HCT116 (cell line): ENCODE measurements at regions not wholly inside any gene's neighbourhood (a gene's known extent, or its start where the extent isn't known, plus 50 kb on each side); places are given as distances from the start of the nearest gene placed in this dataset.

Experiments
- ATAC-seq: fragments of 200-7000 bp; cut with Tn5 transposase; 2 replicates; pipeline ENCODE4 v1.9.1; 2020; ENCODE audit warnings: mild to moderate bottlenecking, moderate library complexity
- BruUV-seq: library from RNA; stranded (reverse); fragments of 400-500 nt; replicated peaks from 2 replicates; lab custom pipeline; 2021; lab: Mats Ljungman, UMichigan
- CTCF ChIA-PET: fragments of 300-600 bp; sonication (Branson Sonifier 250); formaldehyde crosslinking; loops from one replicate; lab custom pipeline; 2021; ENCODE audit warnings: antibody characterized with exemption; lab: Charles Lee
- POLR2A ChIA-PET: fragments of 300-600, 350-600 bp; sonication (Branson Sonifier 250); formaldehyde crosslinking; loops from one replicate; lab custom pipeline; 2021; ENCODE audit warnings: antibody characterized with exemption; lab: Charles Lee
- RAD21 ChIA-PET, 2 experiments: fragments of 300-600 bp; sonication (Branson Sonifier 250); formaldehyde crosslinking; loops; one replicate each; lab custom pipeline; 2023; ENCODE audit warnings: low total read pairs in 2 of 2; ENCODE audit not compliant: uncharacterized antibody in 2 of 2, unreplicated experiment in 2 of 2, low non-redundant PET in 1 of 2; lab: Charles Lee
- DNase-seq: peaks from one replicate; pipeline ENCODE4 v3.0.0-alpha.2; 2010; ENCODE audit warnings: low read depth, low spot score
- H2AFZ ChIP-seq: fragments of 200-600 bp; shearing (Covaris generic), sonication (generic); 2 replicates; pipeline ENCODE4 v1.6.1; 2017; ENCODE audit warnings: low read depth, mixed run types, mixed read lengths, antibody characterized with exemption, low read length; ENCODE audit not compliant: poor library complexity, severe bottlenecking
- H3K27ac ChIP-seq: 2 replicates; pipeline ENCODE4 v1.5.1; 2012; ENCODE audit warnings: low read depth, low read length
- H3K27me3 ChIP-seq: fragments of 200-600 bp; sonication (generic); 2 replicates; pipeline ENCODE4 v1.6.1; 2016; ENCODE audit warnings: mixed run types, low read length, mixed read lengths; ENCODE audit not compliant: insufficient read depth
- H3K36me3 ChIP-seq, 2 experiments: fragments of 200-500 bp in 1 of 2; fragments of 200-600 bp in 1 of 2; sonication (Bioruptor generic) in 1 of 2; sonication (generic) in 1 of 2; 2 replicates each; pipeline versions ENCODE4 v1.5.1 to v1.6.1; 2014 to 2016; ENCODE audit warnings: low read length in 2 of 2, inconsistent platforms in 1 of 2, mixed read lengths in 1 of 2, mixed run types in 1 of 2; ENCODE audit not compliant: insufficient read depth in 2 of 2, control insufficient read depth in 1 of 2
- H3K4me1 ChIP-seq, 2 experiments: fragments of 200-600 bp in 1 of 2; sonication (generic) in 1 of 2; 2 replicates each; pipeline versions ENCODE4 v1.5.1 to v1.6.1; 2012 to 2017; ENCODE audit warnings: low read length in 2 of 2, inconsistent platforms in 1 of 2, mild to moderate bottlenecking in 1 of 2, mixed read lengths in 1 of 2, mixed run types in 1 of 2, moderate library complexity in 1 of 2; ENCODE audit not compliant: insufficient read depth in 2 of 2, control insufficient read depth in 1 of 2
- H3K4me2 ChIP-seq: fragments of 200-600 bp; sonication (generic); 2 replicates; pipeline ENCODE4 v1.6.1; 2017; ENCODE audit warnings: mixed run types, low read length, mixed read lengths
- H3K4me3 ChIP-seq, 2 experiments: fragments of 200-600 bp in 1 of 2; sonication (generic) in 1 of 2; replicated peaks in 1 of 2; 2 replicates each; pipeline ENCODE4 v1.5.1; 2011 to 2016; ENCODE audit warnings: low read length in 2 of 2, control low read depth in 1 of 2, low read depth in 1 of 2, mild to moderate bottlenecking in 1 of 2, mixed read lengths in 1 of 2, mixed run types in 1 of 2
- H3K79me2 ChIP-seq: fragments of 200-600 bp; sonication (generic); 2 replicates; pipeline ENCODE4 v1.6.1; 2017; ENCODE audit warnings: mild to moderate bottlenecking, mixed run types, low read length, moderate library complexity, mixed read lengths; ENCODE audit not compliant: insufficient read depth
- H3K9ac ChIP-seq: fragments of 200-600 bp; sonication (generic); 2 replicates; pipeline ENCODE4 v1.6.1; 2016; ENCODE audit warnings: low read length, mixed read lengths
- H3K9me2 ChIP-seq: fragments of 200-600 bp; sonication (generic), shearing (Covaris generic); 2 replicates; pipeline ENCODE4 v1.6.1; 2017; ENCODE audit warnings: mixed run types, mild to moderate bottlenecking, moderate library complexity; ENCODE audit not compliant: insufficient read depth
- H3K9me3 ChIP-seq, 2 experiments: fragments of 200-500 bp in 1 of 2; fragments of 200-600 bp in 1 of 2; sonication (Bioruptor generic) in 1 of 2; sonication (generic) in 1 of 2; 2 replicates each; pipeline ENCODE4 v1.6.1; 2014 to 2017; ENCODE audit warnings: low read length in 2 of 2, mixed read lengths in 2 of 2, inconsistent platforms in 1 of 2, low read depth in 1 of 2, mild to moderate bottlenecking in 1 of 2, mixed run types in 1 of 2, moderate library complexity in 1 of 2; ENCODE audit not compliant: control insufficient read depth in 1 of 2, insufficient read depth in 1 of 2
- H4K20me1 ChIP-seq: fragments of 200-600 bp; sonication (generic), shearing (Covaris generic); 2 replicates; pipeline ENCODE4 v1.6.1; 2017; ENCODE audit warnings: mixed run types, mild to moderate bottlenecking, moderate library complexity; ENCODE audit not compliant: insufficient read depth
- CEBPB ChIP-seq: IDR thresholded peaks from 2 replicates; pipeline ENCODE4 v1.6.1; 2012; ENCODE audit warnings: low read depth
- EZH2 ChIP-seq: fragments of 200-600 bp; sonication (generic); IDR thresholded peaks from 2 replicates; pipeline ENCODE4 v1.6.1; 2017; ENCODE audit warnings: antibody characterized with exemption, mixed run types
- FOSL1 ChIP-seq: IDR thresholded peaks from 2 replicates; pipeline ENCODE4 v1.6.1; 2012; ENCODE audit warnings: low read depth
- POLR2AphosphoS5 ChIP-seq: IDR thresholded peaks from 2 replicates; pipeline ENCODE4 v1.6.1; 2011; ENCODE audit warnings: mild to moderate bottlenecking, low read depth, low read length, moderate library complexity
- SP1 ChIP-seq: IDR thresholded peaks from 2 replicates; pipeline ENCODE4 v1.6.1; 2012; ENCODE audit warnings: low read depth
- SRF ChIP-seq: IDR thresholded peaks from 2 replicates; pipeline ENCODE4 v1.6.1; 2012; ENCODE audit warnings: low read depth
- TCF7L2 ChIP-seq: IDR thresholded peaks from 2 replicates; pipeline ENCODE4 v1.7.0; 2011; ENCODE audit warnings: borderline replicate concordance, inconsistent platforms; ENCODE audit not compliant: insufficient read depth, insufficient read length; ENCODE audit errors: extremely low read depth
- YY1 ChIP-seq: IDR thresholded peaks from 2 replicates; pipeline ENCODE4 v1.6.1; 2011; ENCODE audit warnings: low read length, low read depth, moderate library complexity, mild to moderate bottlenecking; ENCODE audit not compliant: insufficient replicate concordance; ENCODE audit errors: extremely low read depth
- intact Hi-C: fragments of 100-400 bp; cut with micrococcal nuclease; formaldehyde crosslinking; loops from 2 replicates; pipeline ENCODE4 v1.10.0; 2022
- TF ChIP-seq, protein P1 (sequence below): IDR thresholded peaks from 2 replicates; pipeline ENCODE4 v1.6.1; 2012
- TF ChIP-seq, protein P2 (sequence below): IDR thresholded peaks from 2 replicates; pipeline ENCODE4 v1.6.1; 2012
- TF ChIP-seq, protein P3 (sequence below), 3 experiments: fragments of 200-600 bp in 1 of 3; sonication (generic) in 1 of 3; IDR thresholded peaks in 2 of 3; conservative IDR thresholded peaks in 1 of 3; 2 replicates each; pipeline ENCODE4 v1.5.1; 2012 to 2017; ENCODE audit warnings: low read depth in 2 of 3, low read length in 2 of 3, antibody characterized with exemption in 1 of 3, borderline replicate concordance in 1 of 3, control low read depth in 1 of 3, mild to moderate bottlenecking in 1 of 3, mixed read lengths in 1 of 3, mixed run types in 1 of 3, moderate library complexity in 1 of 3; ENCODE audit not compliant: insufficient read depth in 1 of 3
- TF ChIP-seq, protein P4 (sequence below): IDR thresholded peaks from 2 replicates; pipeline ENCODE4 v1.6.1; 2012; ENCODE audit warnings: low read depth
- TF ChIP-seq, protein P5 (sequence below): IDR thresholded peaks from 2 replicates; pipeline ENCODE4 v1.6.1; 2011; ENCODE audit warnings: mild to moderate bottlenecking, low read length, moderate library complexity; ENCODE audit not compliant: insufficient replicate concordance; ENCODE audit errors: extremely low read depth

DNA sequence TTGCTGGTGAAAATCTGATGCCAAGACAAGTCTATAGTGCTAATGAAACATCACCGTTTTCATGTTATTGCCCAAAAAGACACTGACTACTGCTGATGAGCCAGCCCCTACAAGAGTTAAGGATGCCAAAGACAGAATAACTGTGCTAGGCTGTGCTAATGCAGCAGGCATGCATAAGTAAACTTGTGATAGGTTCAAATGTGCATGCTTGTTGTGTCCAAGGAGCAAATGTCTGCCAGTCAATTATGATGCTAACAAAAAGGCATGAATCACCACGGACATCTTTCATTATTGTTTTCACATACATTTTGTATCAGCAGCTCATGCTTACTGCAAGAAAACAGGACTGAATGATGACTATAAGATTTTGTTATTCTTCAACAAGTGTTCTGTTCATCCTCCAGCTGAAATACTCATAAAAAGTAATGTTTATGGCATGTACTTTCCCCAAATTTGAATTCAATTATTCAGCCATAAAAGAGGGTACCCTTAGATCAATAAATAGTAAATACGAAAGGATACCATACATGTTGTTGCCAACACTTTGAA is 306.9 kb upstream of the ARSJ start:
- BruUV-seq, result no TSS peak
- DNase-seq (no peak), ATAC-seq (no peak)
- no peak overlapping the region for H3K4me2 ChIP-seq
- H3K9ac ChIP-seq, result no peak overlapping the region
- H3K36me3 ChIP-seq, result no peaks in the 10 kb centered on the region
- no peak overlapping the region for H3K4me3 ChIP-seq
- H3K27me3 ChIP-seq, result no peaks in the 10 kb centered on the region
- RAD21 ChIA-PET, result no interaction called here
- no peak overlapping the region for H3K27ac ChIP-seq
- H3K4me1 ChIP-seq, result no peaks in the 10 kb centered on the region
- H3K9me2 ChIP-seq, result no peaks in the 10 kb centered on the region
- TF ChIP-seq EZH2 (no peak), FOSL1 (no peak), YY1 (no peak), SRF (no peak), SP1 (no peak), CEBPB (no peak), POLR2AphosphoS5 (no peak), TCF7L2 (no peak)
- TF ChIP-seq, protein P1, sequence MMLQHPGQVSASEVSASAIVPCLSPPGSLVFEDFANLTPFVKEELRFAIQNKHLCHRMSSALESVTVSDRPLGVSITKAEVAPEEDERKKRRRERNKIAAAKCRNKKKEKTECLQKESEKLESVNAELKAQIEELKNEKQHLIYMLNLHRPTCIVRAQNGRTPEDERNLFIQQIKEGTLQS, result no peak
- TF ChIP-seq, protein P2, sequence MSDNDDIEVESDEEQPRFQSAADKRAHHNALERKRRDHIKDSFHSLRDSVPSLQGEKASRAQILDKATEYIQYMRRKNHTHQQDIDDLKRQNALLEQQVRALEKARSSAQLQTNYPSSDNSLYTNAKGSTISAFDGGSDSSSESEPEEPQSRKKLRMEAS, result no peak
- TF ChIP-seq, protein P3, sequence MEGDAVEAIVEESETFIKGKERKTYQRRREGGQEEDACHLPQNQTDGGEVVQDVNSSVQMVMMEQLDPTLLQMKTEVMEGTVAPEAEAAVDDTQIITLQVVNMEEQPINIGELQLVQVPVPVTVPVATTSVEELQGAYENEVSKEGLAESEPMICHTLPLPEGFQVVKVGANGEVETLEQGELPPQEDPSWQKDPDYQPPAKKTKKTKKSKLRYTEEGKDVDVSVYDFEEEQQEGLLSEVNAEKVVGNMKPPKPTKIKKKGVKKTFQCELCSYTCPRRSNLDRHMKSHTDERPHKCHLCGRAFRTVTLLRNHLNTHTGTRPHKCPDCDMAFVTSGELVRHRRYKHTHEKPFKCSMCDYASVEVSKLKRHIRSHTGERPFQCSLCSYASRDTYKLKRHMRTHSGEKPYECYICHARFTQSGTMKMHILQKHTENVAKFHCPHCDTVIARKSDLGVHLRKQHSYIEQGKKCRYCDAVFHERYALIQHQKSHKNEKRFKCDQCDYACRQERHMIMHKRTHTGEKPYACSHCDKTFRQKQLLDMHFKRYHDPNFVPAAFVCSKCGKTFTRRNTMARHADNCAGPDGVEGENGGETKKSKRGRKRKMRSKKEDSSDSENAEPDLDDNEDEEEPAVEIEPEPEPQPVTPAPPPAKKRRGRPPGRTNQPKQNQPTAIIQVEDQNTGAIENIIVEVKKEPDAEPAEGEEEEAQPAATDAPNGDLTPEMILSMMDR (IDR thresholded peaks at IDR 0.05 in 2 of 3, conservative IDR thresholded peaks at IDR 0.05 in 1 of 3; ENCODE audit: borderline replicate concordance in 1 of 3, insufficient read depth in 1 of 3, low read depth in 2 of 3, low read length in 2 of 3), result no peak
- TF ChIP-seq, protein P4, sequence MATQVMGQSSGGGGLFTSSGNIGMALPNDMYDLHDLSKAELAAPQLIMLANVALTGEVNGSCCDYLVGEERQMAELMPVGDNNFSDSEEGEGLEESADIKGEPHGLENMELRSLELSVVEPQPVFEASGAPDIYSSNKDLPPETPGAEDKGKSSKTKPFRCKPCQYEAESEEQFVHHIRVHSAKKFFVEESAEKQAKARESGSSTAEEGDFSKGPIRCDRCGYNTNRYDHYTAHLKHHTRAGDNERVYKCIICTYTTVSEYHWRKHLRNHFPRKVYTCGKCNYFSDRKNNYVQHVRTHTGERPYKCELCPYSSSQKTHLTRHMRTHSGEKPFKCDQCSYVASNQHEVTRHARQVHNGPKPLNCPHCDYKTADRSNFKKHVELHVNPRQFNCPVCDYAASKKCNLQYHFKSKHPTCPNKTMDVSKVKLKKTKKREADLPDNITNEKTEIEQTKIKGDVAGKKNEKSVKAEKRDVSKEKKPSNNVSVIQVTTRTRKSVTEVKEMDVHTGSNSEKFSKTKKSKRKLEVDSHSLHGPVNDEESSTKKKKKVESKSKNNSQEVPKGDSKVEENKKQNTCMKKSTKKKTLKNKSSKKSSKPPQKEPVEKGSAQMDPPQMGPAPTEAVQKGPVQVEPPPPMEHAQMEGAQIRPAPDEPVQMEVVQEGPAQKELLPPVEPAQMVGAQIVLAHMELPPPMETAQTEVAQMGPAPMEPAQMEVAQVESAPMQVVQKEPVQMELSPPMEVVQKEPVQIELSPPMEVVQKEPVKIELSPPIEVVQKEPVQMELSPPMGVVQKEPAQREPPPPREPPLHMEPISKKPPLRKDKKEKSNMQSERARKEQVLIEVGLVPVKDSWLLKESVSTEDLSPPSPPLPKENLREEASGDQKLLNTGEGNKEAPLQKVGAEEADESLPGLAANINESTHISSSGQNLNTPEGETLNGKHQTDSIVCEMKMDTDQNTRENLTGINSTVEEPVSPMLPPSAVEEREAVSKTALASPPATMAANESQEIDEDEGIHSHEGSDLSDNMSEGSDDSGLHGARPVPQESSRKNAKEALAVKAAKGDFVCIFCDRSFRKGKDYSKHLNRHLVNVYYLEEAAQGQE, result no peak
- TF ChIP-seq, protein P5, sequence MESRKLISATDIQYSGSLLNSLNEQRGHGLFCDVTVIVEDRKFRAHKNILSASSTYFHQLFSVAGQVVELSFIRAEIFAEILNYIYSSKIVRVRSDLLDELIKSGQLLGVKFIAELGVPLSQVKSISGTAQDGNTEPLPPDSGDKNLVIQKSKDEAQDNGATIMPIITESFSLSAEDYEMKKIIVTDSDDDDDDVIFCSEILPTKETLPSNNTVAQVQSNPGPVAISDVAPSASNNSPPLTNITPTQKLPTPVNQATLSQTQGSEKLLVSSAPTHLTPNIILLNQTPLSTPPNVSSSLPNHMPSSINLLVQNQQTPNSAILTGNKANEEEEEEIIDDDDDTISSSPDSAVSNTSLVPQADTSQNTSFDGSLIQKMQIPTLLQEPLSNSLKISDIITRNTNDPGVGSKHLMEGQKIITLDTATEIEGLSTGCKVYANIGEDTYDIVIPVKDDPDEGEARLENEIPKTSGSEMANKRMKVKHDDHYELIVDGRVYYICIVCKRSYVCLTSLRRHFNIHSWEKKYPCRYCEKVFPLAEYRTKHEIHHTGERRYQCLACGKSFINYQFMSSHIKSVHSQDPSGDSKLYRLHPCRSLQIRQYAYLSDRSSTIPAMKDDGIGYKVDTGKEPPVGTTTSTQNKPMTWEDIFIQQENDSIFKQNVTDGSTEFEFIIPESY, result no peak
- no peaks in the 10 kb centered on the region for H4K20me1 ChIP-seq
- no peaks in the 10 kb centered on the region for H3K9me3 ChIP-seq
- H3K79me2 ChIP-seq, result no peaks in the 10 kb centered on the region
- POLR2A ChIA-PET, result no interaction called here
- H2AFZ ChIP-seq, result no peak overlapping the region
- intact Hi-C loops, result no loop called here
- CTCF ChIA-PET, result no interaction called here
